Uterus (tissue), 2 donors: ENCODE measurements at regions not wholly inside any gene's neighbourhood (a gene's known extent, or its start where the extent isn't known, plus 50 kb on each side); places are given as distances from the start of the nearest gene placed in this dataset.

ENCODE experiments used
- CTCF ChIP-seq, 4 experiments: fragments of 200-600 bp in 2 of 4; fragments of 450-650 bp in 2 of 4; sonication (generic) in 2 of 4; IDR thresholded peaks; one replicate each; pipeline ENCODE4 v1.5.1; 2016 to 2019; ENCODE audit warnings: antibody characterized with exemption in 4 of 4, mild to moderate bottlenecking in 2 of 4, moderate library complexity in 1 of 4
- POLR2A ChIP-seq, 2 donors: fragments of 450-650 bp; IDR thresholded peaks; one replicate each; pipeline ENCODE4 v1.6.1; 2016; ENCODE audit warnings: antibody characterized with exemption in 2 of 2, mild to moderate bottlenecking in 1 of 2, moderate library complexity in 1 of 2

GRCh38 chr18:44497311-44497710 lies 183.4 kb upstream of the SETBP1 start:
- TF ChIP-seq CTCF (IDR thresholded peaks at IDR 0.05) (no peak), POLR2A (IDR thresholded peaks at IDR 0.05) (no peak)
